ENCODE measurements at regions not wholly inside any gene's neighbourhood (a gene's known extent, or its start where the extent isn't known, plus 50 kb on each side); places are given as distances from the start of the nearest gene placed in this dataset.

GRCh38 chr9:7935681-7936080 lies 136.1 kb upstream of the DMAC1 start:
- Mint-ChIP-seq H3K4me1 (peaks cover 16 to 17% of the 10 kb centered on the region in 2 donors), H3K4me3 (peak overlapping the region; percentile 88), H3K36me3 (no peaks in the 10 kb centered on the region), H3K27ac (peak overlapping the region; percentile 95), H3K9me3 (peaks cover 0 to 3% of the 10 kb centered on the region in 2 donors), H3K27me3 (ENCODE audit: low read depth in 2 of 2) (peaks cover 0 to 2% of the 10 kb centered on the region in 2 donors)
- Histone ChIP-seq H3K4me3 (ENCODE audit: low read length) (no peak overlapping the region), H3K36me3 (ENCODE audit: control insufficient read depth, insufficient read depth, low read length) (no peaks in the 10 kb centered on the region), H3K4me1 (ENCODE audit: control insufficient read depth, insufficient read depth, low read length) (peaks cover 21% of the 10 kb centered on the region), H3K9me3 (ENCODE audit: control insufficient read depth, insufficient read depth, low read length) (peaks cover 6% of the 10 kb centered on the region), H3K27ac (ENCODE audit: low read length) (peak overlapping the region; percentile 80), H3K27me3 (ENCODE audit: control insufficient read depth, insufficient read depth, low read length) (no peaks in the 10 kb centered on the region)
- intact Hi-C loops (cut with micrococcal nuclease), result loop anchor here (1.0 kb wide), 1 partner anchor 42 kb away; no protein-coding TSS in a partner anchor
- ATAC-seq (peak; percentile 89 to 96 (median 92)), DNase-seq (peak in 1 of 2 donors; percentile 73)
- no peak for TF ChIP-seq CTCF (IDR thresholded peaks at IDR 0.05)
- WGBS (ENCODE audit: insufficient coverage), result no CpG with 5 or more reads among the region's 2 CpGs

- no peak overlapping the region for H3K27ac ChIP-seq (ENCODE audit: low read length)
- H3K4me1 ChIP-seq (ENCODE audit: control insufficient read depth, insufficient read depth, low read length), result peaks cover 21% of the 10 kb centered on the region
- no peaks in the 10 kb centered on the region for H3K27me3 ChIP-seq (ENCODE audit: control insufficient read depth, insufficient read depth, low read length)
- WGBS (ENCODE audit: insufficient coverage), result 82% methylated on average over 3 of the region's 4 CpGs
- Mint-ChIP-seq H3K4me3 (no peak overlapping the region), H3K4me1 (peaks cover 16 to 17% of the 10 kb centered on the region in 2 donors), H3K36me3 (no peaks in the 10 kb centered on the region), H3K9me3 (no peaks in the 10 kb centered on the region), H3K27me3 (ENCODE audit: low read depth in 2 of 2) (no peaks in the 10 kb centered on the region), H3K27ac (no peak overlapping the region)
- TF ChIP-seq CTCF (IDR thresholded peaks at IDR 0.05), result no peak
- H3K9me3 ChIP-seq (ENCODE audit: control insufficient read depth, insufficient read depth, low read length), result no peaks in the 10 kb centered on the region
- no peak for DNase-seq
- H3K36me3 ChIP-seq (ENCODE audit: control insufficient read depth, insufficient read depth, low read length), result no peaks in the 10 kb centered on the region
- H3K4me3 ChIP-seq (ENCODE audit: low read length), result no peak overlapping the region
- ATAC-seq, result no peak
- intact Hi-C loops (cut with micrococcal nuclease), result no loop called here
These were observed 133.2 kb upstream of the DMAC1 start for GRCh38 chr9:7932767-7933166.

GRCh38 chr9:7930613-7931012 lies 131.0 kb upstream of the DMAC1 start:
- Mint-ChIP-seq H3K4me3 (no peak overlapping the region), H3K4me1 (peaks cover 7 to 15% of the 10 kb centered on the region in 2 donors)
- H3K9me3 ChIP-seq (ENCODE audit: control insufficient read depth, insufficient read depth, low read length), result no peaks in the 10 kb centered on the region

More at GRCh38 chr9:7930613-7931012, 131.0 kb upstream of the DMAC1 start:
- intact Hi-C loops (cut with micrococcal nuclease), result no loop called here
- no peak overlapping the region for H3K27ac ChIP-seq (ENCODE audit: low read length)
- H3K4me1 ChIP-seq (ENCODE audit: control insufficient read depth, insufficient read depth, low read length), result peaks cover 8% of the 10 kb centered on the region
- no peak for DNase-seq
- H3K27me3 ChIP-seq (ENCODE audit: control insufficient read depth, insufficient read depth, low read length), result no peaks in the 10 kb centered on the region
- no peaks in the 10 kb centered on the region for H3K36me3 Mint-ChIP-seq
- 92% methylated on average over 2 of the region's 2 CpGs for WGBS (ENCODE audit: insufficient coverage)
- no peak for TF ChIP-seq CTCF (IDR thresholded peaks at IDR 0.05)
- H3K27me3 Mint-ChIP-seq (ENCODE audit: low read depth in 2 of 2), result no peaks in the 10 kb centered on the region
- no peak for ATAC-seq
- H3K36me3 ChIP-seq (ENCODE audit: control insufficient read depth, insufficient read depth, low read length), result no peaks in the 10 kb centered on the region
- no peak overlapping the region for H3K4me3 ChIP-seq (ENCODE audit: low read length)
- no peak overlapping the region for H3K27ac Mint-ChIP-seq
- no peaks in the 10 kb centered on the region for H3K9me3 Mint-ChIP-seq
